HepG2 (cell line): ENCODE measurements at regions not wholly inside any gene's neighbourhood (a gene's known extent, or its start where the extent isn't known, plus 50 kb on each side); places are given as distances from the start of the nearest gene placed in this dataset.

ENCODE experiments used
- ATAC-seq: fragments of 200-7000 bp; cut with Tn5 transposase; 3 replicates; pipeline ENCODE4 v1.9.1; 2020; ENCODE audit warnings: mild to moderate bottlenecking, moderate library complexity
- BruUV-seq: library from RNA; stranded (reverse); fragments of 400-500 nt; replicated peaks from 2 replicates; lab custom pipeline; 2021; lab: Mats Ljungman, UMichigan
- CTCF ChIA-PET: fragments of 300-600 bp; formaldehyde crosslinking; extraction: SDS; loops from one replicate; lab custom pipeline; 2021; ENCODE audit warnings: low total read pairs, inconsistent platforms, low intra/inter-chr PET ratio; lab: Yijun Ruan, JAX
- POLR2A ChIA-PET: fragments of 350-600 bp; sonication (Branson Sonifier 250); formaldehyde crosslinking; loops from one replicate; lab custom pipeline; 2020; ENCODE audit warnings: antibody characterized with exemption, inconsistent platforms; lab: Yijun Ruan, JAX
- DNase-seq: peaks from one replicate; pipeline ENCODE4 v3.0.0-alpha.2; 2015; ENCODE audit warnings: low spot score
- FAIRE-seq: peaks from 3 replicates; lab custom pipeline; 2011; peaks lifted over from hg19 to GRCh38; lab: Jason Lieb, UNC
- H2AFZ ChIP-seq: one replicate; pipeline ENCODE4 v1.6.1; 2011; ENCODE audit warnings: low read length, inconsistent platforms
- H3K27ac ChIP-seq: fragments of 300-600 bp; 3 replicates; pipeline ENCODE4 v1.8.0; 2011; ENCODE audit warnings: mixed run types, mild to moderate bottlenecking, mixed read lengths, low read length, inconsistent platforms; ENCODE audit not compliant: insufficient read depth; ENCODE audit errors: extremely low read length
- H3K27me3 ChIP-seq, 2 experiments: fragments of 200-600 bp in 1 of 2; 2 replicates in 1 of 2; 3 replicates in 1 of 2; pipeline versions ENCODE4 v1.6.0 to v1.8.0; 2011; ENCODE audit warnings: low read length in 2 of 2, mild to moderate bottlenecking in 2 of 2, moderate library complexity in 2 of 2, inconsistent platforms in 1 of 2; ENCODE audit not compliant: insufficient read depth in 2 of 2, control insufficient read depth in 1 of 2
- H3K36me3 ChIP-seq, 2 experiments: fragments of 200-600 bp in 1 of 2; replicated peaks in 1 of 2; 2 replicates in 1 of 2; 3 replicates in 1 of 2; pipeline versions ENCODE4 v1.5.1 to v1.8.0; 2011; ENCODE audit warnings: low read length in 2 of 2, inconsistent platforms in 1 of 2; ENCODE audit not compliant: insufficient read depth in 2 of 2, control insufficient read depth in 1 of 2
- H3K4me1 ChIP-seq: 2 replicates; pipeline ENCODE4 v1.5.1; 2012; ENCODE audit warnings: low read length, inconsistent platforms; ENCODE audit not compliant: insufficient read depth
- H3K4me2 ChIP-seq: 2 replicates; pipeline ENCODE4 v1.6.0; 2011; ENCODE audit warnings: low read depth, low read length, inconsistent platforms
- H3K4me3 ChIP-seq, 3 experiments: fragments of 200-600 bp in 1 of 3; sonication (generic), shearing (Covaris generic) in 1 of 3; replicated peaks in 1 of 3; 2 replicates each; pipeline ENCODE4 v1.5.1; 2011 to 2016; ENCODE audit warnings: low read length in 3 of 3, inconsistent platforms in 2 of 3, low read depth in 2 of 3, mild to moderate bottlenecking in 2 of 3, control low read depth in 1 of 3, mixed read lengths in 1 of 3; ENCODE audit not compliant: insufficient read depth in 1 of 3
- H3K79me2 ChIP-seq: one replicate; pipeline ENCODE4 v1.6.1; 2011; ENCODE audit warnings: low read length, inconsistent platforms; ENCODE audit not compliant: insufficient read depth
- H3K9ac ChIP-seq: 2 replicates; pipeline ENCODE4 v1.6.0; 2011; ENCODE audit warnings: mild to moderate bottlenecking, low read depth, low read length, inconsistent platforms; ENCODE audit not compliant: insufficient read depth
- H3K9me3 ChIP-seq: 2 replicates; pipeline ENCODE4 v1.5.1; 2012; ENCODE audit warnings: mild to moderate bottlenecking, low read length
- H4K20me1 ChIP-seq: 2 replicates; pipeline ENCODE4 v1.6.0; 2011; ENCODE audit warnings: inconsistent platforms, mild to moderate bottlenecking, low read length, moderate library complexity; ENCODE audit not compliant: insufficient read depth
- ARNT2 ChIP-seq: sonication (generic); formaldehyde crosslinking; IDR thresholded peaks from 2 replicates; pipeline ENCODE4 v1.8.0; 2022; ENCODE audit warnings: mild to moderate bottlenecking, low read depth, missing genetic modification reagents, moderate library complexity
- ATF5 ChIP-seq: sonication (generic); formaldehyde crosslinking; IDR thresholded peaks from 2 replicates; pipeline ENCODE4 v1.4.0; 2020; ENCODE audit warnings: mild to moderate bottlenecking, low read depth, missing genetic modification reagents
- CREB3 ChIP-seq: sonication (generic); formaldehyde crosslinking; IDR thresholded peaks from 2 replicates; pipeline ENCODE4 v1.5.0; 2020; ENCODE audit warnings: missing genetic modification reagents
- JDP2 ChIP-seq: sonication (generic); formaldehyde crosslinking; IDR thresholded peaks from 2 replicates; pipeline ENCODE4 v1.8.1; 2022; ENCODE audit warnings: missing genetic modification reagents, borderline replicate concordance
- KLF15 ChIP-seq: sonication (generic); formaldehyde crosslinking; IDR thresholded peaks from 2 replicates; pipeline ENCODE4 v1.8.1; 2023; ENCODE audit warnings: borderline replicate concordance, mild to moderate bottlenecking, inconsistent platforms, missing genetic modification reagents, mixed read lengths
- MAX ChIP-seq: IDR thresholded peaks from 2 replicates; pipeline ENCODE4 v1.6.1; 2012; ENCODE audit warnings: inconsistent platforms
- MLLT10 ChIP-seq: sonication (generic); formaldehyde crosslinking; IDR thresholded peaks from 2 replicates; pipeline ENCODE4 v1.4.0; 2020; ENCODE audit warnings: missing genetic modification reagents
- NCOA5 ChIP-seq: sonication (generic); formaldehyde crosslinking; IDR thresholded peaks from 2 replicates; pipeline ENCODE4 v1.4.0; 2020; ENCODE audit warnings: missing genetic modification reagents
- NONO ChIP-seq, 2 experiments: fragments of 450-650 bp in 1 of 2; sonication (generic) in 1 of 2; formaldehyde crosslinking in 1 of 2; IDR thresholded peaks in 1 of 2; conservative IDR thresholded peaks in 1 of 2; 2 replicates each; pipeline versions ENCODE4 v1.6.1 to v1.8.0; 2017 to 2022; ENCODE audit warnings: mild to moderate bottlenecking in 1 of 2, missing genetic modification reagents in 1 of 2, moderate library complexity in 1 of 2
- PHB2 ChIP-seq: fragments of 450-650 bp; IDR thresholded peaks from 2 replicates; pipeline ENCODE4 v1.6.1; 2018; ENCODE audit not compliant: partially characterized antibody
- PHF21A ChIP-seq: sonication (generic); formaldehyde crosslinking; IDR thresholded peaks from 2 replicates; pipeline ENCODE4 v1.5.0; 2020; ENCODE audit warnings: mild to moderate bottlenecking, missing genetic modification reagents
- SAFB2 ChIP-seq: sonication (generic); formaldehyde crosslinking; IDR thresholded peaks from 2 replicates; pipeline ENCODE4 v1.5.1; 2020; ENCODE audit warnings: missing genetic modification reagents, low read depth, mild to moderate bottlenecking, borderline replicate concordance
- ZNF776 ChIP-seq: sonication (generic); formaldehyde crosslinking; IDR thresholded peaks from 2 replicates; pipeline ENCODE4 v1.4.0; 2020; ENCODE audit warnings: mild to moderate bottlenecking, missing genetic modification reagents
- ZNF83 ChIP-seq: sonication (generic); formaldehyde crosslinking; IDR thresholded peaks from 2 replicates; pipeline ENCODE4 v1.4.0; 2020; ENCODE audit warnings: missing genetic modification reagents, mild to moderate bottlenecking, borderline replicate concordance
- WGBS: methylation state at CpG from one replicate; pipeline ENCODE4 v1.1.6; 2017; ENCODE audit warnings: low lambda C conversion rate; 5-methylcytosine and 5-hydroxymethylcytosine counted together
- in situ Hi-C: cut with HindIII; loops from 2 replicates; pipeline ENCODE4 v1.10.0; 2017; ENCODE audit warnings: low pct_unique_long_range_greater_than_20kb; ENCODE audit not compliant: extremely low pct_ligation_motif_present
- intact Hi-C: fragments of 100-400 bp; cut with micrococcal nuclease; formaldehyde crosslinking; loops from one replicate; pipeline ENCODE4 v1.10.0; 2022; ENCODE audit not compliant: unreplicated experiment

GRCh38 chr7:50860598-50860997 is 77.9 kb upstream of the GRB10 start:
- in situ Hi-C loops (no loop called here), intact Hi-C loops (no loop called here)

GRCh38 chr7:50860174-50860573 is 77.5 kb upstream of the GRB10 start:
- Histone ChIP-seq H4K20me1 (no peaks in the 10 kb centered on the region), H2AFZ (no peak overlapping the region), H3K9ac (no peak overlapping the region), H3K4me1 (no peaks in the 10 kb centered on the region), H3K4me3 (no peak overlapping the region), H3K36me3 (no peaks in the 10 kb centered on the region), H3K79me2 (no peaks in the 10 kb centered on the region), H3K27me3 (no peaks in the 10 kb centered on the region; a peak in 2 of 5 replicates), H3K9me3 (no peaks in the 10 kb centered on the region), H3K27ac (no peak overlapping the region), H3K4me2 (no peak overlapping the region)
- no TSS peak for BruUV-seq
- 0% methylated on average over 4 of the region's 5 CpGs for WGBS
- ATAC-seq, result no peak
- CTCF ChIA-PET, result no interaction called here
- FAIRE-seq, result no peak
- intact Hi-C loops, result no loop called here
- in situ Hi-C loops, result no loop called here
- TF ChIP-seq ZNF83 (CRISPR knock-in tag) (no peak), CREB3 (CRISPR knock-in tag) (no peak), SAFB2 (no peak), ZNF776 (CRISPR knock-in tag) (no peak), PHB2 (no peak), ATF5 (CRISPR knock-in tag) (no peak), KLF15 (CRISPR knock-in tag) (no peak), PHF21A (CRISPR knock-in tag) (no peak), MAX (no peak), JDP2 (no peak), ARNT2 (CRISPR knock-in tag) (no peak), NONO (IDR thresholded peaks at IDR 0.05) (no peak), NONO (CRISPR knock-in tag; conservative IDR thresholded peaks at IDR 0.05) (no peak), NCOA5 (CRISPR knock-in tag) (no peak)
- POLR2A ChIA-PET, result no interaction called here
- DNase-seq, result no peak

More at GRCh38 chr7:50860598-50860997, 77.9 kb upstream of the GRB10 start:
- ChIA-PET POLR2A (no interaction called here), CTCF (no interaction called here)
- Histone ChIP-seq H3K9me3 (no peaks in the 10 kb centered on the region), H4K20me1 (no peaks in the 10 kb centered on the region), H2AFZ (no peak overlapping the region), H3K36me3 (no peaks in the 10 kb centered on the region), H3K4me2 (no peak overlapping the region), H3K27me3 (no peaks in the 10 kb centered on the region; a peak in 2 of 5 replicates), H3K4me3 (no peak overlapping the region), H3K27ac (no peak overlapping the region), H3K79me2 (no peaks in the 10 kb centered on the region), H3K9ac (no peak overlapping the region), H3K4me1 (no peaks in the 10 kb centered on the region)
- 0% methylated on average over 2 of the region's 2 CpGs for WGBS
- no peak for DNase-seq
- no peak for ATAC-seq
- no peak for TF ChIP-seq MLLT10
- no TSS peak for BruUV-seq
- no peak for FAIRE-seq
